ENCODE measurements at regions not wholly inside any gene's neighbourhood (a gene's known extent, or its start where the extent isn't known, plus 50 kb on each side); places are given as distances from the start of the nearest gene placed in this dataset.

GRCh38 chr5:104052558-104053352 lies 490.2 kb upstream of the NUDT12 start (continued):
- TF ChIP-seq, protein P1, sequence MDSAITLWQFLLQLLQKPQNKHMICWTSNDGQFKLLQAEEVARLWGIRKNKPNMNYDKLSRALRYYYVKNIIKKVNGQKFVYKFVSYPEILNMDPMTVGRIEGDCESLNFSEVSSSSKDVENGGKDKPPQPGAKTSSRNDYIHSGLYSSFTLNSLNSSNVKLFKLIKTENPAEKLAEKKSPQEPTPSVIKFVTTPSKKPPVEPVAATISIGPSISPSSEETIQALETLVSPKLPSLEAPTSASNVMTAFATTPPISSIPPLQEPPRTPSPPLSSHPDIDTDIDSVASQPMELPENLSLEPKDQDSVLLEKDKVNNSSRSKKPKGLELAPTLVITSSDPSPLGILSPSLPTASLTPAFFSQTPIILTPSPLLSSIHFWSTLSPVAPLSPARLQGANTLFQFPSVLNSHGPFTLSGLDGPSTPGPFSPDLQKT (IDR thresholded peaks at IDR 0.05; ENCODE audit: borderline replicate concordance, low read depth, low read length) = no peak
- TF ChIP-seq ZBTB21 (tag by site-specific recombination; IDR thresholded peaks at IDR 0.05) (no peak), ZNF248 (tag by site-specific recombination; IDR thresholded peaks at IDR 0.05) (no peak), HIC1 (tag by site-specific recombination; IDR thresholded peaks at IDR 0.05) (no peak), ZNF426 (tag by site-specific recombination; IDR thresholded peaks at IDR 0.05) (no peak)

DNA sequence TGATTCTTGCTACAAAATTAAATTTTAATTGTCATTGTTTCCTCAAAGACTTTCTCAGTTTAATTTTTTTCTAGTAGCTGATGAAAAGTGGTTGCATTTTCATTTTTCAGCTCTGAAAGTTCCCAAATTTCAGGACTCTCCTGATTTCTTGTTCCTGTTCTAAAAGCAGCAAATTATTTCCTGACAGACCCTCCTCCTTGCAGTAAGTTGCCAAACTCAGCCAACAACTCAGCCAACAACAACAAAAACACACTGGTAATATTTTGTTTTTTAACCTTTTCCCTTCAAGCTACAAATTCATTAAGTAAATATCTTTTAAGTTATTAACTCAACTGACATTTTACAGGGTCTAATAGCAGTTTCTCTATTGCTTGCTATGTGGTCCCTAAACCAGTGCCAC lies 487.8 kb upstream of the NUDT12 start:
- CTCF ChIA-PET = no interaction called here

GRCh38 chr5:104049752-104050151 lies 487.2 kb upstream of the NUDT12 start:
- Histone ChIP-seq H3K9me3 (ENCODE audit: control insufficient read depth, insufficient read depth, low read depth, low read length) (no peaks in the 10 kb centered on the region), H3K27ac (ENCODE audit: extremely low read depth, low read depth, low read length) (no peak overlapping the region), H3K36me3 (ENCODE audit: control insufficient read depth in 2 of 2, insufficient read depth in 1 of 2, low read length in 2 of 2) (no peaks in the 10 kb centered on the region), H3K4me1 (ENCODE audit: control insufficient read depth, insufficient read depth, low read length) (no peaks in the 10 kb centered on the region), H3K4me3 (ENCODE audit: low read depth, low read length) (no peak overlapping the region)
- CTCF ChIA-PET = no interaction called here
- TF ChIP-seq, protein P2, sequence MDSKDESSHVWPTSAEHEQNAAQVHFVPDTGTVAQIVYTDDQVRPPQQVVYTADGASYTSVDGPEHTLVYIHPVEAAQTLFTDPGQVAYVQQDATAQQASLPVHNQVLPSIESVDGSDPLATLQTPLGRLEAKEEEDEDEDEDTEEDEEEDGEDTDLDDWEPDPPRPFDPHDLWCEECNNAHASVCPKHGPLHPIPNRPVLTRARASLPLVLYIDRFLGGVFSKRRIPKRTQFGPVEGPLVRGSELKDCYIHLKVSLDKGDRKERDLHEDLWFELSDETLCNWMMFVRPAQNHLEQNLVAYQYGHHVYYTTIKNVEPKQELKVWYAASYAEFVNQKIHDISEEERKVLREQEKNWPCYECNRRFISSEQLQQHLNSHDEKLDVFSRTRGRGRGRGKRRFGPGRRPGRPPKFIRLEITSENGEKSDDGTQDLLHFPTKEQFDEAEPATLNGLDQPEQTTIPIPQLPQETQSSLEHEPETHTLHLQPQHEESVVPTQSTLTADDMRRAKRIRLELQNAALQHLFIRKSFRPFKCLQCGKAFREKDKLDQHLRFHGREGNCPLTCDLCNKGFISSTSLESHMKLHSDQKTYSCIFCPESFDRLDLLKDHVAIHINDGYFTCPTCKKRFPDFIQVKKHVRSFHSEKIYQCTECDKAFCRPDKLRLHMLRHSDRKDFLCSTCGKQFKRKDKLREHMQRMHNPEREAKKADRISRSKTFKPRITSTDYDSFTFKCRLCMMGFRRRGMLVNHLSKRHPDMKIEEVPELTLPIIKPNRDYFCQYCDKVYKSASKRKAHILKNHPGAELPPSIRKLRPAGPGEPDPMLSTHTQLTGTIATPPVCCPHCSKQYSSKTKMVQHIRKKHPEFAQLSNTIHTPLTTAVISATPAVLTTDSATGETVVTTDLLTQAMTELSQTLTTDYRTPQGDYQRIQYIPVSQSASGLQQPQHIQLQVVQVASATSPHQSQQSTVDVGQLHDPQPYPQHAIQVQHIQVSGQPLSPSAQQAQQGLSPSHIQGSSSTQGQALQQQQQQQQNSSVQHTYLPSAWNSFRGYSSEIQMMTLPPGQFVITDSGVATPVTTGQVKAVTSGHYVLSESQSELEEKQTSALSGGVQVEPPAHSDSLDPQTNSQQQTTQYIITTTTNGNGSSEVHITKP (tag by site-specific recombination; IDR thresholded peaks at IDR 0.05) = no peak
- TF ChIP-seq ZNF776 (tag by site-specific recombination; IDR thresholded peaks at IDR 0.05; ENCODE audit: borderline replicate concordance) (no peak), ZNF544 (tag by site-specific recombination; IDR thresholded peaks at IDR 0.05) (no peak)
- POLR2A ChIA-PET = no interaction called here

More for the DNA sequence above, 487.8 kb upstream of the NUDT12 start:
- Histone ChIP-seq H3K4me1 (ENCODE audit: control insufficient read depth, insufficient read depth, low read length) (no peaks in the 10 kb centered on the region), H3K9me3 (ENCODE audit: control insufficient read depth, insufficient read depth, low read depth, low read length) (no peaks in the 10 kb centered on the region), H3K36me3 (ENCODE audit: control insufficient read depth in 2 of 2, insufficient read depth in 1 of 2, low read length in 2 of 2) (no peaks in the 10 kb centered on the region), H3K27ac (ENCODE audit: extremely low read depth, low read depth, low read length) (no peak overlapping the region), H3K4me3 (ENCODE audit: low read depth, low read length) (no peak overlapping the region)
- POLR2A ChIA-PET = no interaction called here
- no peak for TF ChIP-seq ZNF239 (tag by site-specific recombination; IDR thresholded peaks at IDR 0.05)
- TF ChIP-seq, protein P3, sequence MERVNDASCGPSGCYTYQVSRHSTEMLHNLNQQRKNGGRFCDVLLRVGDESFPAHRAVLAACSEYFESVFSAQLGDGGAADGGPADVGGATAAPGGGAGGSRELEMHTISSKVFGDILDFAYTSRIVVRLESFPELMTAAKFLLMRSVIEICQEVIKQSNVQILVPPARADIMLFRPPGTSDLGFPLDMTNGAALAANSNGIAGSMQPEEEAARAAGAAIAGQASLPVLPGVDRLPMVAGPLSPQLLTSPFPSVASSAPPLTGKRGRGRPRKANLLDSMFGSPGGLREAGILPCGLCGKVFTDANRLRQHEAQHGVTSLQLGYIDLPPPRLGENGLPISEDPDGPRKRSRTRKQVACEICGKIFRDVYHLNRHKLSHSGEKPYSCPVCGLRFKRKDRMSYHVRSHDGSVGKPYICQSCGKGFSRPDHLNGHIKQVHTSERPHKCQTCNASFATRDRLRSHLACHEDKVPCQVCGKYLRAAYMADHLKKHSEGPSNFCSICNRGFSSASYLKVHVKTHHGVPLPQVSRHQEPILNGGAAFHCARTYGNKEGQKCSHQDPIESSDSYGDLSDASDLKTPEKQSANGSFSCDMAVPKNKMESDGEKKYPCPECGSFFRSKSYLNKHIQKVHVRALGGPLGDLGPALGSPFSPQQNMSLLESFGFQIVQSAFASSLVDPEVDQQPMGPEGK (tag by site-specific recombination; IDR thresholded peaks at IDR 0.05) = no peak
- no peak for TF ChIP-seq KLF10 (tag by site-specific recombination; IDR thresholded peaks at IDR 0.05)
- TF ChIP-seq ZFP69B (tag by site-specific recombination; IDR thresholded peaks at IDR 0.05) = no peak
- no peak for TF ChIP-seq ZNF626 (tag by site-specific recombination; IDR thresholded peaks at IDR 0.05)
- TF ChIP-seq ZNF350 (tag by site-specific recombination; IDR thresholded peaks at IDR 0.05) = no peak
- no peak for TF ChIP-seq BCL11A (tag by site-specific recombination; IDR thresholded peaks at IDR 0.05; ENCODE audit: low read depth)
- TF ChIP-seq ZIC2 (tag by site-specific recombination; IDR thresholded peaks at IDR 0.05) = no peak
- no peak for TF ChIP-seq IKZF3 (tag by site-specific recombination; IDR thresholded peaks at IDR 0.05)
- TF ChIP-seq ZNF362 (tag by site-specific recombination; IDR thresholded peaks at IDR 0.05) = no peak

All from HEK293 (cell line).